ENCODE measurements at regions not wholly inside any gene's neighbourhood (a gene's known extent, or its start where the extent isn't known, plus 50 kb on each side); places are given as distances from the start of the nearest gene placed in this dataset.

DNA sequence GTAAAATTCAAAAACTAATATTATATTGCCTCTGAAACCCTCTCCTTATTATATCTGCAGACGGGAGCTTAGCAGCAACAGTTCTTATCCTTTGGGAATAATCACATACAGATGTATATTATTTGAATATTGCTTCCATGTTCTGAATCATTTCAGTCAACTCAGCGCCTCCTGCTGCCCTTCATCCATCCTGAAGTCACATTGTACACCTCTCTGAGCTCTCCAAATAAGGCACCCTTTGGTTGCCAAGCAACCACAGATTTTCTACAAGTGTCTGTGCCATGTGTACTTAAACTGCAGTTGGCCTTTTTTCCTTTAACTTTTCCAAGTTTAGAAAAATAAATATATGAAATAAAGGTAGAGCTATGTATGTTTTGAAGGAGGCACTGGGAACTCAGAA is 384.3 kb downstream of the LRRIQ3 start:
- Histone ChIP-seq H3F3A (ENCODE audit: insufficient read depth, low read length) (no peaks in the 10 kb centered on the region), H3K4me2 (ENCODE audit: low read depth, low read length) (no peak overlapping the region), H3K4me1 (ENCODE audit: low read length) (no peaks in the 10 kb centered on the region), H2AFZ (ENCODE audit: low read length) (no peak overlapping the region), H3K79me2 (ENCODE audit: low read length) (no peaks in the 10 kb centered on the region), H3K36me3 (replicated peaks; ENCODE audit: insufficient read depth, low read length) (no peaks in the 10 kb centered on the region), H3K27me3 (replicated peaks; ENCODE audit: insufficient read depth, low read length) (no peaks in the 10 kb centered on the region), H4K20me1 (ENCODE audit: insufficient read depth, low read length) (no peaks in the 10 kb centered on the region), H3K9me2 (replicated peaks; ENCODE audit: insufficient read depth, low read length) (no peaks in the 10 kb centered on the region), H3K9me3 (replicated peaks; ENCODE audit: insufficient read depth, low read length) (no peaks in the 10 kb centered on the region), H3K9ac (ENCODE audit: low read length) (no peak overlapping the region), H3K27ac (ENCODE audit: low read length) (no peak overlapping the region), H3K4me3 (ENCODE audit: low read length) (no peak overlapping the region)
- TF ChIP-seq EZH2phosphoT487 (IDR thresholded peaks at IDR 0.05; ENCODE audit: low read length) (no peak), EZH2 (optimal IDR thresholded peaks at IDR 0.05; ENCODE audit: low read depth, low read length) (no peak)
- TF ChIP-seq, protein P1, sequence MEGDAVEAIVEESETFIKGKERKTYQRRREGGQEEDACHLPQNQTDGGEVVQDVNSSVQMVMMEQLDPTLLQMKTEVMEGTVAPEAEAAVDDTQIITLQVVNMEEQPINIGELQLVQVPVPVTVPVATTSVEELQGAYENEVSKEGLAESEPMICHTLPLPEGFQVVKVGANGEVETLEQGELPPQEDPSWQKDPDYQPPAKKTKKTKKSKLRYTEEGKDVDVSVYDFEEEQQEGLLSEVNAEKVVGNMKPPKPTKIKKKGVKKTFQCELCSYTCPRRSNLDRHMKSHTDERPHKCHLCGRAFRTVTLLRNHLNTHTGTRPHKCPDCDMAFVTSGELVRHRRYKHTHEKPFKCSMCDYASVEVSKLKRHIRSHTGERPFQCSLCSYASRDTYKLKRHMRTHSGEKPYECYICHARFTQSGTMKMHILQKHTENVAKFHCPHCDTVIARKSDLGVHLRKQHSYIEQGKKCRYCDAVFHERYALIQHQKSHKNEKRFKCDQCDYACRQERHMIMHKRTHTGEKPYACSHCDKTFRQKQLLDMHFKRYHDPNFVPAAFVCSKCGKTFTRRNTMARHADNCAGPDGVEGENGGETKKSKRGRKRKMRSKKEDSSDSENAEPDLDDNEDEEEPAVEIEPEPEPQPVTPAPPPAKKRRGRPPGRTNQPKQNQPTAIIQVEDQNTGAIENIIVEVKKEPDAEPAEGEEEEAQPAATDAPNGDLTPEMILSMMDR (IDR thresholded peaks at IDR 0.05; ENCODE audit: low read length) = no peak
- no peak for DNase-seq

DNA sequence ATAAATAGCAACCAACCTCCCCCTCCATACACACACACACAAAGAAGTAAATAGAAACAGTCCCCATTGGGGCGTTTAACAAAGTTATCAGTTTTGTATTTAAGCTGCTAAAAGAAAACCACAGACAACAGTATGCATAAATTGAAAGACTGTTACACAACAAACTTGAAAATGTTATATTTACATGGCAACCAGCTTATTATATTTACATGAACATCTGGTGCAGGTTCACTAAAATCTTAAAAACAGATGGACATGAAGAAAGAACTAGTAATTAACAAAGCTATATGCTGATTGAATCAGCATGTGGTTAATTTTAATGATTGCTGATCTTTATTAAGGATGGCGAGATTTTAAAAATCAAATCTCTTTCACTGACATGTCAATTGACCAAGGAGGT is 384.7 kb downstream of the LRRIQ3 start:
- TF ChIP-seq, protein P1 (IDR thresholded peaks at IDR 0.05; ENCODE audit: low read length) = no peak
- TF ChIP-seq EZH2 (optimal IDR thresholded peaks at IDR 0.05; ENCODE audit: low read depth, low read length) (no peak), EZH2phosphoT487 (IDR thresholded peaks at IDR 0.05; ENCODE audit: low read length) (no peak)
- Histone ChIP-seq H3K4me2 (ENCODE audit: low read depth, low read length) (no peak overlapping the region), H3K36me3 (replicated peaks; ENCODE audit: insufficient read depth, low read length) (no peaks in the 10 kb centered on the region), H3K4me3 (ENCODE audit: low read length) (no peak overlapping the region), H2AFZ (ENCODE audit: low read length) (no peak overlapping the region), H3K27me3 (replicated peaks; ENCODE audit: insufficient read depth, low read length) (no peaks in the 10 kb centered on the region), H4K20me1 (ENCODE audit: insufficient read depth, low read length) (no peaks in the 10 kb centered on the region), H3K9me3 (replicated peaks; ENCODE audit: insufficient read depth, low read length) (no peaks in the 10 kb centered on the region), H3K9ac (ENCODE audit: low read length) (no peak overlapping the region), H3K4me1 (ENCODE audit: low read length) (no peaks in the 10 kb centered on the region), H3F3A (ENCODE audit: insufficient read depth, low read length) (no peaks in the 10 kb centered on the region), H3K27ac (ENCODE audit: low read length) (no peak overlapping the region), H3K9me2 (replicated peaks; ENCODE audit: insufficient read depth, low read length) (no peaks in the 10 kb centered on the region), H3K79me2 (ENCODE audit: low read length) (no peaks in the 10 kb centered on the region)
- DNase-seq = no peak

DNA sequence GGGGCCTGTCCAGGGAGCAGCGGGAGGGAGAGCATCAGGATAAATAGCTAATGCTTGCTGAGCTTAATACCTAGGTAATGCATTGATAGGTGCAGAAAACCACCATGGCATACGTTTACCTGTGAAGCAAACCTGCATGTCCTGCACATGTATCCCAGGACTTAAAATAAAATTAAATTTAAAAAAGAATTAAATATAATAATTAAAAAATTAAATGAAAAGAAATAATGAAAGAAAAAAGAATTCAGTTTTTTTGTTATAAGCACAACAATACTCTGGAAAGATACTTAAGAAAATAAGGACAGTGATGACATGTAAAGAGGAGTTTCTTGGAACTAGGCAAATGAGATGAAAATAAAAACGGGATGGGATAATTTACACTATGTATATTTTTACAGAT is 386.2 kb downstream of the LRRIQ3 start:
- Histone ChIP-seq H3F3A (ENCODE audit: insufficient read depth, low read length) (no peaks in the 10 kb centered on the region), H4K20me1 (ENCODE audit: insufficient read depth, low read length) (no peaks in the 10 kb centered on the region), H3K4me1 (ENCODE audit: low read length) (no peaks in the 10 kb centered on the region), H3K36me3 (replicated peaks; ENCODE audit: insufficient read depth, low read length) (no peaks in the 10 kb centered on the region), H3K9me3 (replicated peaks; ENCODE audit: insufficient read depth, low read length) (no peaks in the 10 kb centered on the region), H3K4me2 (ENCODE audit: low read depth, low read length) (no peak overlapping the region), H3K27ac (ENCODE audit: low read length) (no peak overlapping the region), H3K4me3 (ENCODE audit: low read length) (no peak overlapping the region), H3K9me2 (replicated peaks; ENCODE audit: insufficient read depth, low read length) (no peaks in the 10 kb centered on the region), H2AFZ (ENCODE audit: low read length) (no peak overlapping the region), H3K27me3 (replicated peaks; ENCODE audit: insufficient read depth, low read length) (no peaks in the 10 kb centered on the region), H3K9ac (ENCODE audit: low read length) (no peak overlapping the region), H3K79me2 (ENCODE audit: low read length) (no peaks in the 10 kb centered on the region)
- TF ChIP-seq, protein P1 (IDR thresholded peaks at IDR 0.05; ENCODE audit: low read length) = no peak
- no peak for TF ChIP-seq EZH2 (optimal IDR thresholded peaks at IDR 0.05; ENCODE audit: low read depth, low read length)
- TF ChIP-seq EZH2phosphoT487 (IDR thresholded peaks at IDR 0.05; ENCODE audit: low read length) = no peak
- no peak for DNase-seq
